Astrocyte (in vitro differentiated cells and primary cell): ENCODE measurements at regions not wholly inside any gene's neighbourhood (a gene's known extent, or its start where the extent isn't known, plus 50 kb on each side); places are given as distances from the start of the nearest gene placed in this dataset.

Experiments
- DNase-seq: peaks from one replicate; pipeline ENCODE4 v3.0.0-alpha.2; 2010; ENCODE audit warnings: low read depth
- FAIRE-seq: peaks from 2 replicates; lab custom pipeline; 2011; peaks lifted over from hg19 to GRCh38; lab: Jason Lieb, UNC
- H2AFZ ChIP-seq: 2 replicates; pipeline ENCODE4 v1.6.0; 2012; ENCODE audit warnings: low read depth, low read length, inconsistent platforms
- H3K27ac ChIP-seq: 2 replicates; pipeline ENCODE4 v1.5.1; 2011; ENCODE audit warnings: low read depth, low read length, inconsistent platforms
- H3K27me3 ChIP-seq: 2 replicates; pipeline ENCODE4 v1.6.0; 2011; ENCODE audit warnings: low read length, inconsistent platforms; ENCODE audit not compliant: insufficient read depth
- H3K36me3 ChIP-seq: 2 replicates; pipeline ENCODE4 v1.5.1; 2011; ENCODE audit warnings: low read length, inconsistent platforms; ENCODE audit not compliant: insufficient read depth
- H3K4me1 ChIP-seq: 2 replicates; pipeline ENCODE4 v1.5.1; 2011; ENCODE audit warnings: low read length, inconsistent platforms; ENCODE audit not compliant: insufficient read depth
- H3K4me2 ChIP-seq: 2 replicates; pipeline ENCODE4 v1.6.0; 2012; ENCODE audit warnings: low read length, inconsistent platforms
- H3K4me3 ChIP-seq: 2 replicates; pipeline ENCODE4 v1.5.1; 2011; ENCODE audit warnings: low read depth, mild to moderate bottlenecking, low read length, inconsistent platforms; ENCODE audit not compliant: insufficient read depth
- H3K79me2 ChIP-seq: 2 replicates; pipeline ENCODE4 v1.6.0; 2012; ENCODE audit warnings: mild to moderate bottlenecking, low read length, inconsistent platforms; ENCODE audit not compliant: insufficient read depth
- H3K9ac ChIP-seq: 2 replicates; pipeline ENCODE4 v1.6.0; 2012; ENCODE audit warnings: mild to moderate bottlenecking, low read length, inconsistent platforms
- H3K9me3 ChIP-seq: 2 replicates; pipeline ENCODE4 v1.5.1; 2012; ENCODE audit warnings: low read depth, mild to moderate bottlenecking, low read length, inconsistent platforms; ENCODE audit not compliant: insufficient read depth
- H4K20me1 ChIP-seq: 2 replicates; pipeline ENCODE4 v1.6.0; 2012; ENCODE audit warnings: low read length, inconsistent platforms; ENCODE audit not compliant: insufficient read depth
- H3K27ac Mint-ChIP-seq: one replicate; pipeline ENCODE4 v1.8.0; 2021; ENCODE audit warnings: mild to moderate bottlenecking, mixed read lengths; ENCODE audit not compliant: unreplicated experiment
- H3K27me3 Mint-ChIP-seq: one replicate; pipeline ENCODE4 v1.8.0; 2021; ENCODE audit warnings: low read depth, mixed read lengths; ENCODE audit not compliant: unreplicated experiment
- H3K36me3 Mint-ChIP-seq: one replicate; pipeline ENCODE4 v1.8.0; 2021; ENCODE audit warnings: low read depth, mixed read lengths; ENCODE audit not compliant: unreplicated experiment
- H3K4me1 Mint-ChIP-seq: one replicate; pipeline ENCODE4 v1.8.0; 2021; ENCODE audit warnings: low read depth, mixed read lengths; ENCODE audit not compliant: unreplicated experiment
- H3K4me3 Mint-ChIP-seq: one replicate; pipeline ENCODE4 v1.8.0; 2021; ENCODE audit warnings: mild to moderate bottlenecking, moderate library complexity, mixed read lengths; ENCODE audit not compliant: unreplicated experiment
- H3K9me3 Mint-ChIP-seq: one replicate; pipeline ENCODE4 v1.8.0; 2021; ENCODE audit warnings: mild to moderate bottlenecking, mixed read lengths; ENCODE audit not compliant: unreplicated experiment
- EZH2 ChIP-seq: IDR thresholded peaks from 2 replicates; pipeline ENCODE4 v1.6.1; 2012; ENCODE audit warnings: mild to moderate bottlenecking, low read length, inconsistent platforms; ENCODE audit not compliant: insufficient read depth
- TF ChIP-seq, protein P1 (sequence below): IDR thresholded peaks from 2 replicates; pipeline ENCODE4 v1.5.1; 2011; ENCODE audit warnings: low read depth, mild to moderate bottlenecking, inconsistent platforms, low read length, moderate library complexity; ENCODE audit not compliant: insufficient read depth

DNA sequence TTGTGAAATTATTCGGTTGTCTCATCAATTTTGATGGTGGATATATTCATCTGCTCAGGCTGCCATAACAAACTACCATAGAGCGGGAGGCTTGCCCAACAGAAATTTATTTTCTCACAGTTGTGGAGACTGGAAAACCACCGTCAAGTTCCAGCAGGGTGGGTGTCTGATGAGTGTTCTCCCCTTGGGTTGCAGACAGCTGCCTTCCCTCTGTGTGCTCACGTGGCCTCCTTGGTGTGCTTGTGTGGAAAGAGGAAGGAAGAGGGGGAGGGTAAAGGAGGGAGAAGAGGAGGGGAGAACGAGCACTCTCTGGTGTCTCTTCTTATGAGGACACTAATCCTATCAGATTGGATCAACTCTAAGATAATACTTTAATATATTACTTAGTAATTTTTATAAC lies 123.8 kb upstream of the TEX13D start:
- Histone ChIP-seq H3K4me2 (no peak overlapping the region), H3K79me2 (no peaks in the 10 kb centered on the region), H2AFZ (no peak overlapping the region), H3K9me3 (no peaks in the 10 kb centered on the region), H3K36me3 (no peaks in the 10 kb centered on the region), H3K27me3 (no peaks in the 10 kb centered on the region), H3K4me1 (no peaks in the 10 kb centered on the region), H4K20me1 (no peaks in the 10 kb centered on the region), H3K9ac (no peak overlapping the region), H3K4me3 (no peak overlapping the region), H3K27ac (no peak overlapping the region)
- TF ChIP-seq, protein P1, sequence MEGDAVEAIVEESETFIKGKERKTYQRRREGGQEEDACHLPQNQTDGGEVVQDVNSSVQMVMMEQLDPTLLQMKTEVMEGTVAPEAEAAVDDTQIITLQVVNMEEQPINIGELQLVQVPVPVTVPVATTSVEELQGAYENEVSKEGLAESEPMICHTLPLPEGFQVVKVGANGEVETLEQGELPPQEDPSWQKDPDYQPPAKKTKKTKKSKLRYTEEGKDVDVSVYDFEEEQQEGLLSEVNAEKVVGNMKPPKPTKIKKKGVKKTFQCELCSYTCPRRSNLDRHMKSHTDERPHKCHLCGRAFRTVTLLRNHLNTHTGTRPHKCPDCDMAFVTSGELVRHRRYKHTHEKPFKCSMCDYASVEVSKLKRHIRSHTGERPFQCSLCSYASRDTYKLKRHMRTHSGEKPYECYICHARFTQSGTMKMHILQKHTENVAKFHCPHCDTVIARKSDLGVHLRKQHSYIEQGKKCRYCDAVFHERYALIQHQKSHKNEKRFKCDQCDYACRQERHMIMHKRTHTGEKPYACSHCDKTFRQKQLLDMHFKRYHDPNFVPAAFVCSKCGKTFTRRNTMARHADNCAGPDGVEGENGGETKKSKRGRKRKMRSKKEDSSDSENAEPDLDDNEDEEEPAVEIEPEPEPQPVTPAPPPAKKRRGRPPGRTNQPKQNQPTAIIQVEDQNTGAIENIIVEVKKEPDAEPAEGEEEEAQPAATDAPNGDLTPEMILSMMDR, result no peak
- no peak for TF ChIP-seq EZH2
- Mint-ChIP-seq H3K4me3 (no peak overlapping the region), H3K9me3 (no peaks in the 10 kb centered on the region), H3K36me3 (no peaks in the 10 kb centered on the region), H3K27me3 (no peaks in the 10 kb centered on the region), H3K4me1 (peaks cover 1% of the 10 kb centered on the region), H3K27ac (no peak overlapping the region)
- DNase-seq (no peak), FAIRE-seq (peak; percentile 80)

DNA sequence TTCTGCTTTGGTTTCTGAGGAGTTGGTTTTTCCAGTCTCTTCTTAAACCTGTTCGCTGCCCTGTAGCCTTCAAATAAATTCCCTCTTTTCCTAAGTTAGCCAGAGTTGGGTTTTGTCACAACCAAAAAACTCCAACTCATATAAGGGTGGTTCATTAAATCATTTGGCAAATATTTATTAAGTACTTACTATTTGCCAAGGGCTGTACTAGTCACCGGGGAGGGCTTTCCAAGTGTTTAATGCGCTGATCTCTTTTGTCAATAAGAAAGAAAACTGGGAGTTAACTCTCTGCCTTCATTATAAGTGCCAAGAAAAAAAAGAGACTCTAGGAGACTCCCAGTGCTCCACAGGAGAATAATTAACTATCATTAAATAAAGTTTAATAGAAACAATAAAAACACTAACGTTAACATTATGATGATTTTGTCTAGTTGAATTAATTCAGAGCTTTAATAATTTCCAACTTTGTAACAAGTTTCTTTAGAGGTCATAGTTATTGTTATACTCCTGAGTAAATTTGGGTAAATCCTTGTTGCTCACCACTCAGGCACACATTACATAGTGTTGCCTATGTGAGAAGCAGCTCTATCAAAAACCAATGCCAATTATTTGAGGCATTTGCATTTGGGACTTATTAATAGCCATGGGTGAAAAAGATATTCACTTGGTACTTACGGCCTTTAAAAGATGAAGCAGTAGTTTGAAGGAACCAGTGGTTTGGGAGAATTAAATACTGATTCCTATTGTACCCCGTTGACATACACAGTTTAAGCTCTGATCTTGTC lies 122.5 kb upstream of the TEX13D start:
- no peak overlapping the region for H3K27ac Mint-ChIP-seq
- H4K20me1 ChIP-seq, result no peaks in the 10 kb centered on the region
- no peaks in the 10 kb centered on the region for H3K9me3 Mint-ChIP-seq
- no peak overlapping the region for H2AFZ ChIP-seq
- no peak overlapping the region for H3K4me3 Mint-ChIP-seq
- H3K4me1 ChIP-seq, result no peaks in the 10 kb centered on the region
- no peak for TF ChIP-seq EZH2
- TF ChIP-seq, protein P1, result no peak
- DNase-seq, result no peak
- no peak overlapping the region for H3K4me3 ChIP-seq
- no peaks in the 10 kb centered on the region for H3K36me3 Mint-ChIP-seq
- no peak overlapping the region for H3K27ac ChIP-seq
- H3K79me2 ChIP-seq, result no peaks in the 10 kb centered on the region
- peaks cover 1% of the 10 kb centered on the region for H3K4me1 Mint-ChIP-seq
- H3K9me3 ChIP-seq, result no peaks in the 10 kb centered on the region
- H3K27me3 Mint-ChIP-seq, result no peaks in the 10 kb centered on the region
- H3K4me2 ChIP-seq, result no peak overlapping the region
- H3K9ac ChIP-seq, result no peak overlapping the region
- H3K36me3 ChIP-seq, result no peaks in the 10 kb centered on the region
- H3K27me3 ChIP-seq, result no peaks in the 10 kb centered on the region
- FAIRE-seq, result no peak

DNA sequence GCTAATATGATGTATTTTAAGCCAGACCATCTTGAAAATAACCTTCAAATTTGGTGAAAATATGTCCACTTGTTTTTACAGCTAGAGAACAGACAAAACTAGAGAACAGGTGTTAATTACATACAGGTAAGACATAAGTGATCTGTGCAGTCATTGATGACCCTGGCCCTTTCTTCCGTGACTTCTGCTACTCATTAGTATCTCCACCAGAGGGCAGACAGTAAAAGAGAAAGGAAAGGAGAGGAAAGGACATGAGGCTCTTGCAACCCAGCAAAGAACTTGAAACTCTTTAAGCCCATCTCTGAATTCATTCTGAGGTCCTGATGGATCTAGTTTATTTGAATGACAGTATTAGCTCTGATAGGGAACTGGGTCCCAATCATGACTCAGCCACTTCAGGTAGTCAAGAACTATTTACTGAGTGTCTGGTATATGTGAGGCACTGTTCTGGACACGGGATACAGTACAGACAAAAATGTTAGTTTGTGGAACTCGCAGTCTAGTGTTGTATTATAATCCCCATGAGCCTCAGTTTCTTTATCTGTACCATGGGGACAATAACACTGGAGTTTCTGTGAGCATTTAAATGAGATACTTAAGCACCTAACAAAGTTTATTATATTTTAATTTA lies 121.0 kb upstream of the TEX13D start:
- peak; percentile 97 for FAIRE-seq

More for the DNA sequence above, 121.0 kb upstream of the TEX13D start:
- no peak for TF ChIP-seq EZH2
- TF ChIP-seq, protein P1, result peak; percentile 32
- H3K27me3 ChIP-seq, result no peaks in the 10 kb centered on the region
- H3K9me3 ChIP-seq, result no peaks in the 10 kb centered on the region
- Mint-ChIP-seq H3K27me3 (no peaks in the 10 kb centered on the region), H3K4me1 (peaks cover 3% of the 10 kb centered on the region), H3K9me3 (no peaks in the 10 kb centered on the region), H3K4me3 (no peak overlapping the region), H3K36me3 (no peaks in the 10 kb centered on the region), H3K27ac (no peak overlapping the region)
- no peaks in the 10 kb centered on the region for H3K79me2 ChIP-seq
- H3K4me3 ChIP-seq, result no peak overlapping the region
- H3K4me2 ChIP-seq, result no peak overlapping the region
- no peaks in the 10 kb centered on the region for H3K36me3 ChIP-seq
- H3K4me1 ChIP-seq, result no peaks in the 10 kb centered on the region
- no peak for DNase-seq
- H4K20me1 ChIP-seq, result no peaks in the 10 kb centered on the region
- H3K9ac ChIP-seq, result no peak overlapping the region
- no peak overlapping the region for H2AFZ ChIP-seq
- H3K27ac ChIP-seq, result no peak overlapping the region
